CD4-positive, alpha-beta T cell treated with Interleukin-4 for 1 hour (primary cell): ENCODE measurements at regions not wholly inside any gene's neighbourhood (a gene's known extent, or its start where the extent isn't known, plus 50 kb on each side); places are given as distances from the start of the nearest gene placed in this dataset.
"Not testable (repeated sequence)": the region's sequence is repeated elsewhere in the genome, so short reads cannot be mapped to it uniquely, and the experiment has no call there.

Experiments used
- DNase-seq, 2 donors: peaks; one replicate each; pipeline ENCODE4 v3.0.0-alpha.2; 2020 to 2022

- no peak for DNase-seq
Observed at GRCh38 chr2:175400975-175401374, 219.5 kb upstream of the ATP5MC3 start.

- DNase-seq = no peak
Observed at GRCh38 chr2:175399326-175399725, 217.8 kb upstream of the ATP5MC3 start.

GRCh38 chr2:175398848-175399247 is 217.3 kb upstream of the ATP5MC3 start:
- DNase-seq = no peak

GRCh38 chr2:175396696-175397095 is 215.2 kb upstream of the ATP5MC3 start:
- DNase-seq = no peak

GRCh38 chr2:175393851-175394250 is 212.3 kb upstream of the ATP5MC3 start:
- DNase-seq = no peak

- no peak for DNase-seq
Observed at GRCh38 chr2:175383286-175383685, 201.8 kb upstream of the ATP5MC3 start.

GRCh38 chr2:175373729-175374128 is 192.2 kb upstream of the ATP5MC3 start:
- DNase-seq = no peak

- DNase-seq = no peak
Observed at GRCh38 chr2:175372704-175373701, 191.5 kb upstream of the ATP5MC3 start.

- DNase-seq = no peak
Observed at GRCh38 chr2:175371378-175371777, 189.9 kb upstream of the ATP5MC3 start.

- DNase-seq = peak; percentile 15 to 31
Observed at GRCh38 chr2:175366815-175367214, 185.3 kb upstream of the ATP5MC3 start.

- no peak for DNase-seq
Observed at GRCh38 chr2:175363699-175364098, 182.2 kb upstream of the ATP5MC3 start.

GRCh38 chr2:175362331-175362730 is 180.8 kb upstream of the ATP5MC3 start:
- DNase-seq = no peak

GRCh38 chr2:175359710-175360109 is 178.2 kb upstream of the ATP5MC3 start:
- no peak for DNase-seq

GRCh38 chr2:175356901-175357300 is 175.4 kb upstream of the ATP5MC3 start:
- DNase-seq = no peak

GRCh38 chr2:175355246-175355645 is 173.7 kb upstream of the ATP5MC3 start:
- DNase-seq = no peak

GRCh38 chr2:175353275-175353674 is 171.8 kb upstream of the ATP5MC3 start:
- DNase-seq = no peak

- DNase-seq = no peak
Observed at GRCh38 chr2:175351512-175351911, 170.0 kb upstream of the ATP5MC3 start.

GRCh38 chr2:175350105-175350504 is 168.6 kb upstream of the ATP5MC3 start:
- no peak for DNase-seq

GRCh38 chr2:175342085-175342484 is 160.6 kb upstream of the ATP5MC3 start:
- no peak for DNase-seq

- no peak for DNase-seq
Observed at GRCh38 chr2:175330195-175330594, 148.7 kb upstream of the ATP5MC3 start.

GRCh38 chr2:175326801-175327200 is 145.3 kb upstream of the ATP5MC3 start:
- no peak for DNase-seq

GRCh38 chr2:175326164-175326563 is 144.7 kb upstream of the ATP5MC3 start:
- not testable (repeated sequence) for DNase-seq

GRCh38 chr2:175323162-175323561 is 141.7 kb upstream of the ATP5MC3 start:
- no peak for DNase-seq

GRCh38 chr2:175318542-175318941 is 137.0 kb upstream of the ATP5MC3 start:
- DNase-seq = no peak

- no peak for DNase-seq
Observed at GRCh38 chr2:175317751-175318150, 136.2 kb upstream of the ATP5MC3 start.
